ENCODE measurements at regions not wholly inside any gene's neighbourhood (a gene's known extent, or its start where the extent isn't known, plus 50 kb on each side); places are given as distances from the start of the nearest gene placed in this dataset.
"Not testable (repeated sequence)": the region's sequence is repeated elsewhere in the genome, so short reads cannot be mapped to it uniquely, and the experiment has no call there.

- no peak for DNase-seq
Measured at GRCh38 chr12:46567667-46568066, 195.1 kb upstream of the SLC38A2 start.

- DNase-seq: peak; percentile 59
Measured at GRCh38 chr12:46562625-46563225, 190.2 kb upstream of the SLC38A2 start.

- DNase-seq: not testable (repeated sequence)
Measured at GRCh38 chr12:46561769-46562624, 189.4 kb upstream of the SLC38A2 start.

- DNase-seq: no peak
Measured at GRCh38 chr12:46560874-46561273, 188.3 kb upstream of the SLC38A2 start.

- DNase-seq: no peak
Measured at GRCh38 chr12:46560089-46560488, 187.5 kb upstream of the SLC38A2 start.

- DNase-seq: no peak
Measured at GRCh38 chr12:46559311-46559710, 186.7 kb upstream of the SLC38A2 start.

GRCh38 chr12:46558677-46559076, 186.1 kb upstream of the SLC38A2 start:
- DNase-seq: no peak

GRCh38 chr12:46557539-46558373, 185.2 kb upstream of the SLC38A2 start:
- no peak for DNase-seq

GRCh38 chr12:46556819-46557524, 184.4 kb upstream of the SLC38A2 start:
- no peak for DNase-seq

GRCh38 chr12:46556105-46556559, 183.6 kb upstream of the SLC38A2 start:
- DNase-seq: no peak

GRCh38 chr12:46555406-46555852, 182.9 kb upstream of the SLC38A2 start:
- no peak for DNase-seq

- DNase-seq: no peak
Measured at GRCh38 chr12:46554460-46554859, 181.9 kb upstream of the SLC38A2 start.

- DNase-seq: no peak
Measured at GRCh38 chr12:46553911-46554310, 181.3 kb upstream of the SLC38A2 start.

GRCh38 chr12:46553266-46553665, 180.7 kb upstream of the SLC38A2 start:
- no peak for DNase-seq

GRCh38 chr12:46550266-46550879, 177.8 kb upstream of the SLC38A2 start:
- DNase-seq: no peak

- DNase-seq: no peak
Measured at GRCh38 chr12:46549527-46550265, 177.1 kb upstream of the SLC38A2 start.

GRCh38 chr12:46548605-46549071, 176.1 kb upstream of the SLC38A2 start:
- DNase-seq: no peak

- no peak for DNase-seq
Measured at GRCh38 chr12:46547421-46548354, 175.1 kb upstream of the SLC38A2 start.

- no peak for DNase-seq
Measured at GRCh38 chr12:46546634-46547273, 174.2 kb upstream of the SLC38A2 start.

GRCh38 chr12:46543378-46543795, 170.8 kb upstream of the SLC38A2 start:
- DNase-seq: not testable (repeated sequence)

Measured in NCI-H774 (cell line).